IMR-90 (cell line): ENCODE measurements at regions not wholly inside any gene's neighbourhood (a gene's known extent, or its start where the extent isn't known, plus 50 kb on each side); places are given as distances from the start of the nearest gene placed in this dataset.

Experiments used
- ATAC-seq: fragments of 200-7000 bp; cut with Tn5 transposase; 2 replicates; pipeline ENCODE4 v1.9.1; 2020; ENCODE audit warnings: low read depth, mild to moderate bottlenecking, moderate library complexity
- BruUV-seq: library from RNA; stranded (reverse); fragments of 400-500 nt; replicated peaks from 2 replicates; lab custom pipeline; 2021; lab: Mats Ljungman, UMichigan
- CTCF ChIA-PET: fragments of 300-600 bp; formaldehyde crosslinking; extraction: SDS; loops from one replicate; lab custom pipeline; 2021; ENCODE audit warnings: antibody characterized with exemption; lab: Yijun Ruan, JAX
- POLR2A ChIA-PET: fragments of 300-600 bp; sonication (Branson Sonifier 250); formaldehyde crosslinking; loops from one replicate; lab custom pipeline; 2022; ENCODE audit warnings: antibody characterized with exemption; ENCODE audit not compliant: unreplicated experiment; lab: Charles Lee
- DNase-seq: peaks from one replicate; pipeline ENCODE4 v3.0.0; 2013
- H2AFZ ChIP-seq: replicated peaks from 2 replicates; pipeline ENCODE3; 2013; ENCODE audit warnings: low read length, mild to moderate bottlenecking; ENCODE audit not compliant: poor library complexity
- H2AK5ac ChIP-seq: 2 replicates; pipeline ENCODE4 v1.6.1; 2013; ENCODE audit warnings: low read depth, low read length, inconsistent platforms
- H2AK9ac ChIP-seq: replicated peaks from 2 replicates; pipeline ENCODE3; 2013; ENCODE audit warnings: mild to moderate bottlenecking, low read depth, low read length, moderate library complexity; ENCODE audit not compliant: poor library complexity
- H2BK120ac ChIP-seq: 2 replicates; pipeline ENCODE4 v1.6.1; 2013; ENCODE audit warnings: low read depth, low read length, inconsistent platforms
- H2BK15ac ChIP-seq: 3 replicates; pipeline ENCODE4 v1.6.1; 2013; ENCODE audit warnings: low read depth, low read length, inconsistent platforms
- H2BK20ac ChIP-seq: 2 replicates; pipeline ENCODE4 v1.6.1; 2013; ENCODE audit warnings: low read depth, mild to moderate bottlenecking, inconsistent platforms, low read length, moderate library complexity
- H2BK5ac ChIP-seq: 2 replicates; pipeline ENCODE4 v1.6.1; 2013; ENCODE audit warnings: mild to moderate bottlenecking, low read depth, low read length, inconsistent platforms; ENCODE audit not compliant: poor library complexity, severe bottlenecking
- H3K14ac ChIP-seq: replicated peaks from 2 replicates; pipeline ENCODE4 v1.6.1; 2013; ENCODE audit warnings: low read depth, low read length, inconsistent platforms
- H3K18ac ChIP-seq: 2 replicates; pipeline ENCODE4 v1.6.1; 2013; ENCODE audit warnings: low read depth, low read length, control low read depth
- H3K23ac ChIP-seq: 2 replicates; pipeline ENCODE4 v1.6.1; 2013; ENCODE audit warnings: low read depth, low read length, inconsistent platforms
- H3K27ac ChIP-seq: 2 replicates; pipeline ENCODE4 v1.5.1; 2013; ENCODE audit warnings: mild to moderate bottlenecking, control low read depth, low read length; ENCODE audit not compliant: insufficient read depth
- H3K27me3 ChIP-seq: 2 replicates; pipeline ENCODE4 v1.6.1; 2013; ENCODE audit warnings: low read length; ENCODE audit not compliant: control insufficient read depth, insufficient read depth
- H3K36me3 ChIP-seq: 2 replicates; pipeline ENCODE4 v1.6.1; 2013; ENCODE audit warnings: low read length, mixed read lengths; ENCODE audit not compliant: control insufficient read depth, insufficient read depth
- H3K4ac ChIP-seq: 2 replicates; pipeline ENCODE4 v1.6.1; 2013; ENCODE audit warnings: low read depth, low read length, inconsistent platforms
- H3K4me1 ChIP-seq: 2 replicates; pipeline ENCODE4 v1.6.1; 2013; ENCODE audit warnings: low read length, mixed read lengths; ENCODE audit not compliant: control insufficient read depth, insufficient read depth
- H3K4me2 ChIP-seq: 2 replicates; pipeline ENCODE4 v1.6.1; 2013; ENCODE audit warnings: low read depth, mild to moderate bottlenecking, control low read depth, low read length, moderate library complexity
- H3K4me3 ChIP-seq: 2 replicates; pipeline ENCODE4 v1.5.1; 2013; ENCODE audit warnings: low read depth, mild to moderate bottlenecking, control low read depth, low read length, moderate library complexity; ENCODE audit not compliant: insufficient read depth
- H3K56ac ChIP-seq: 2 replicates; pipeline ENCODE4 v1.6.1; 2013; ENCODE audit warnings: low read length, inconsistent platforms; ENCODE audit not compliant: insufficient read depth; ENCODE audit errors: extremely low read depth
- H3K79me1 ChIP-seq, 2 experiments: 2 replicates each; pipeline ENCODE4 v1.6.1; 2013; ENCODE audit warnings: low read length in 2 of 2, inconsistent platforms in 1 of 2, low read depth in 1 of 2
- H3K9ac ChIP-seq: 2 replicates; pipeline ENCODE4 v1.6.1; 2013; ENCODE audit warnings: low read depth, low read length, control low read depth
- H3K9me1 ChIP-seq: 2 replicates; pipeline ENCODE4 v1.6.1; 2013; ENCODE audit warnings: low read length, inconsistent platforms; ENCODE audit not compliant: insufficient read depth
- H3K9me3 ChIP-seq: 2 replicates; pipeline ENCODE4 v1.6.1; 2013; ENCODE audit warnings: low read length; ENCODE audit not compliant: control insufficient read depth, insufficient read depth
- H4K20me1 ChIP-seq: 2 replicates; pipeline ENCODE4 v1.6.1; 2013; ENCODE audit warnings: low read length, inconsistent platforms; ENCODE audit not compliant: insufficient read depth
- H4K5ac ChIP-seq: 2 replicates; pipeline ENCODE4 v1.6.1; 2013; ENCODE audit warnings: mild to moderate bottlenecking, low read depth, low read length, control low read depth
- H4K8ac ChIP-seq, 2 experiments: 2 replicates each; pipeline ENCODE4 v1.6.1; 2013; ENCODE audit warnings: low read depth in 2 of 2, low read length in 2 of 2, control low read depth in 1 of 2, inconsistent platforms in 1 of 2
- H4K91ac ChIP-seq: 2 replicates; pipeline ENCODE4 v1.6.1; 2013; ENCODE audit warnings: low read depth, low read length, inconsistent platforms; ENCODE audit not compliant: insufficient read depth
- CHD1 ChIP-seq: IDR thresholded peaks from 2 replicates; pipeline ENCODE4 v1.6.1; 2012; ENCODE audit warnings: low read depth, low read length, improper control_type of control experiment
- MAFK ChIP-seq: IDR thresholded peaks from 2 replicates; pipeline ENCODE4 v1.6.1; 2012; ENCODE audit warnings: low read depth, low read length, improper control_type of control experiment
- RFX5 ChIP-seq: IDR thresholded peaks from 2 replicates; pipeline ENCODE4 v1.8.0; 2012; ENCODE audit warnings: low read depth, mild to moderate bottlenecking, low read length, moderate library complexity
- dilution Hi-C: fragments of 300-500 bp; cut with HindIII; formaldehyde crosslinking; loops from one replicate; pipeline ENCODE4 v1.14.3; 2018; ENCODE audit warnings: low sequenced_read_pairs; ENCODE audit not compliant: unreplicated experiment
- in situ Hi-C: fragments of 300-500 bp; cut with MboI; formaldehyde crosslinking; loops from 3 replicates; pipeline ENCODE4 v1.14.3; 2019; ENCODE audit warnings: low sequenced_read_pairs, inconsistent platforms, mixed read lengths
- intact Hi-C: fragments of 100-400 bp; cut with micrococcal nuclease; formaldehyde crosslinking; loops from 2 replicates; pipeline ENCODE4 v1.10.0; 2022

DNA sequence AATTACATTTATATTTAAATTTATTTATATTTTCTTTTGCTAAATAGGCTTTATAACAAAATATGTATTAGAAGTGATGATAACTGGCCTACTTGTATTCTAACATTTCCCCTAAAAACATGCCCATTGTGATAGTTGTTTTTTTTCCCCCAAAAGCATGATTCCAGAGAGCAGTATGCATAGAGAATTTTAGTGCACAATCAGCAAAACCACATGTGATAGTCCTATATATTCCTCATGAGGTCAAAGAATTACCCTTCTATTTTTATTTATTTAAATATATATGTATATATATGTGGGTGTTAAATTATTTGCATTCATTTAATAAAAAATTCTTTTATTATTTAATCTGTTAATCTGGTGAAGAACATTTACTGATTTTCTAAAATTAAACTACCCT is 78.2 kb upstream of the TLL1 start:
- Histone ChIP-seq H3K9me3 (0 out of 2 replicates have a peak, but pooled peaks cover 6% of the 10 kb centered on the region), H2AK5ac (no peak overlapping the region), H4K8ac (no peak overlapping the region), H4K5ac (no peak overlapping the region), H3K14ac (no peak overlapping the region), H3K18ac (no peak overlapping the region), H2BK5ac (no peak overlapping the region), H3K56ac (no peak overlapping the region), H3K4me1 (no peaks in the 10 kb centered on the region), H3K4me3 (no peak overlapping the region), H3K79me1 (no peaks in the 10 kb centered on the region), H3K9me1 (no peaks in the 10 kb centered on the region), H3K4me2 (no peak overlapping the region), H3K4ac (no peak overlapping the region), H3K27me3 (no peaks in the 10 kb centered on the region), H2BK20ac (no peak overlapping the region), H3K27ac (no peak overlapping the region), H2AFZ (no peak overlapping the region), H2BK120ac (no peak overlapping the region), H4K20me1 (no peaks in the 10 kb centered on the region), H2AK9ac (no peak overlapping the region), H4K91ac (no peak overlapping the region), H3K36me3 (no peaks in the 10 kb centered on the region), H2BK15ac (no peak overlapping the region), H3K23ac (no peak overlapping the region), H3K9ac (no peak overlapping the region)
- no TSS peak for BruUV-seq
- no peak for DNase-seq
- ATAC-seq = no peak
- in situ Hi-C loops = no loop called here
- POLR2A ChIA-PET = no interaction called here
- intact Hi-C loops = no loop called here
- peak; percentile 63 for TF ChIP-seq MAFK
- TF ChIP-seq CHD1 = no peak
- TF ChIP-seq RFX5 = no peak
- CTCF ChIA-PET = no interaction called here
- dilution Hi-C loops = no loop called here
